NCI-H446 treated with DMSO at 0.1 percent for 48 hours (cell line): ENCODE measurements at regions not wholly inside any gene's neighbourhood (a gene's known extent, or its start where the extent isn't known, plus 50 kb on each side); places are given as distances from the start of the nearest gene placed in this dataset.
"Not testable (repeated sequence)": the region's sequence is repeated elsewhere in the genome, so short reads cannot be mapped to it uniquely, and the experiment has no call there.

Experiments used
- DNase-seq: peaks from one replicate; lab custom pipeline; 2025; lab: John Stamatoyannopoulos, UW

DNA sequence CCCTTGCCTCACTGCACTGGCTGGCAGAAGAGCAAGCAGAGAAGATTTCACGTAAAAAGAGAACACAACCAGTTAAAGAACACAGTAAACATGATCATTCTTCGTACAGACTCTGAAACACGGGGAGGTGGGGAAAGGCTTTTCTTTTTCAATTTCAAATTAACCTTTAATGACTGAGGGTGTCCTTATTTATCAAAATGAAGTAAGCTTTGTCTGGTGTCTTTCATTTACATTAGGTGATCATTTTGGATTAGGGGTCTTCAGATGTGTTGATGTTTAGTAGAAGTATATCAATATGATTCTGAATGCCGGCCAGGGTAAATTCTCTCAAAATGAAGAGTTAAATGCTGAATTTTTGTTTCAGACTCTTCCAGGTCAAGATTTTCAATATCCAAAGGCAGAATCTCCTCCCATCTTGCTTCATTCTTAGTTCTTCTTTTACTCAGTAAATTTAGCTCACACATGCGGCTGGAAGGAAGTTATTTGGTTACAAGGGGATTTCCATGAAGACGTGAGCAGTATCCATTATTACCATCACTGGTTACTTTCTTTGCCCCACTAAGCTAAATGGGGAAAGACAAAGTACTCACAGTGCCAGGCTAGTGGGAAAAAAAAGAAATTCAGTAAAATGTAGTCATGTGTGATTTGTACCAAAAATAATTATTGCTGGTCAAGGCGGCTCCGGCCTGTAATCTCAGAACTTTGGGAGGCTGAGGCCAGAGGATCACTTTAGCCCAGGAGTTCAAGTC lies 272.2 kb upstream of the NR2F2 start:
- DNase-seq: no peak

DNA sequence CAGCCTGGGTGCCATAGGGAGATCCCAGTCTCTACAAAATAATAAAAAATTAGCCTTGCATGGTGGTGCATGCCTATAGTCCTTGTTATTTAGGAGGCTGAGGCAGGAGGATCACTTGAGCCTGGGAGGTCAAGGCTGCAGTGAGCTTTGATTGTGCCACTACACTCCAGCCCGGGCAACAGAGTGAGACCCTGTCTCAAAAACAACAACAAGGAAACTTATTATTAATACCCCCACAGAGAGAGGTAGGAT lies 271.7 kb upstream of the NR2F2 start:
- DNase-seq: not testable (repeated sequence)

DNA sequence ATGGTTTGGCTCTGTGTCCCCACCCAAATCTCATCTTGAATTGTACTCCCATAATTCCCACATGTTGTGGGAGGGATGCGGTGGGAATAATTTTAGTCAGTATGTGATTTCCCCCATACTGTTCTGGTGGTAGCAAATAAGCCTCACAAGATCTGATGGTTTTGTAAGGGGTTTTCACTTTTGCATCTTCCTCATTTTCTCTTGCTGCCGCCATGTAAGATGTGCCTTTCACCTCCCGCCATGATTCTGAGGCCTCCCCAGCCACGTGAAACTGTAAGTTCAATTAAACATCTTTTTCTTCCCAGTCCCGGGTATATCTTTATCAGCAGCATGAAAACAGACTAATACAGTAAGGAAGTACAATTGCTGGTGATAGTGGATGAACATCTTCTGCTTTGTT lies 269.9 kb upstream of the NR2F2 start:
- DNase-seq: not testable (repeated sequence)

DNA sequence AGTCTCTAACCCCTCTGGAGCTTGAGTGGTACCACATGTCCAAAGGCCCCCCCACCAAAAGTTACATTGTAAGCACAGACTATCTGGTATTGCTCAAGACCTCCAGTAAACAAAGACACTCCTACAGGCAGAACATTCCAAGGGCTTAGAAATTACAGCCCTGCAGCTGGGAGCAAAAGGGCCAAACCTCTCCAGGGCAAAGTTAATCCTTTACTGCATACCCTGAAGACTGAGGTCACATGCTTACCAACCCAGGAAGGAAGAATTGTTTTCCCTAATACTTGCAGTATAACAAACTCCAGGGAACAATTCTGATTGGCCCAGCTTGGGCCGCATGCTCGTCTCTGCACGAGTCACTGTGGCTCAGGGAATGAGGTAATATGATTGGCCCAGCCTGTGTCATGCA lies 266.1 kb upstream of the NR2F2 start:
- DNase-seq: no peak

DNA sequence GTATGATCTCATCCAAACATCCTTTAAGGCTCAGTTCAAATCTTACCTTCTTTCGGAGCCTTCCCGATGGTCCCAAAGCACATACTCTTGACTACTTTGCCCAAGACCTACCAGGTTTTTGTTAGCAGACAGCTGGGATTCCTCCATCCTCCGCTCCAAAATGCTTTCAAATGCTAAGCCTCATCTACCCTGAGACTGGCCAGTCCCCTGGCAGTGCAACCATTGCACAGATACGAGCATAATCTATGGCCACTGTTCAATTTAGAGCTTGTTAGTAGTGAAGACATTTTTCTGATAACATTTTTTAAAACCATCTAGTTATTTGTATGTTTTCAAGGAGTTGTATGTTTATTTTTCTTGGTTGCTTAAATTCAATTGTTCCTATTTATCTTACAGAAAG lies 264.4 kb upstream of the NR2F2 start:
- DNase-seq: no peak

- DNase-seq: no peak
Measured at GRCh38 chr15:96066852-96067495, 263.5 kb upstream of the NR2F2 start.

DNA sequence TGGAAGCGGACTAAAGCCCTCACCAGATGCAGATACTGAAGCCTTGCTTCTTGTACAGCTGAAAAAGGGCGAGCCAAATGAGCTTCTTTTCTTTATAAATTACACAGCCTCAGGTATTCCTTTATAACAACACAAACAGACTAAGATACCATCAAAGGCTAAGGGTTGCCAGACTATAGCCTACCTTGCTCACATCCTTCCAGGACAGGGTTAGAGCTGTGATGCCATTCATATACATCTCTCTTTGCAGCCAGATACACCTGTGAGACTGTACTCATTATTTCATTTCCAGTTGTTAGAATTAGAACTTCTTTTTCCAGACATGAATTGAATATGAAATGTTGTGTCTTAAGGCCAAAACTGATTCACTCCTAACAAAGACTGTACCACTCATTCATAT lies 262.8 kb upstream of the NR2F2 start:
- no peak for DNase-seq

DNA sequence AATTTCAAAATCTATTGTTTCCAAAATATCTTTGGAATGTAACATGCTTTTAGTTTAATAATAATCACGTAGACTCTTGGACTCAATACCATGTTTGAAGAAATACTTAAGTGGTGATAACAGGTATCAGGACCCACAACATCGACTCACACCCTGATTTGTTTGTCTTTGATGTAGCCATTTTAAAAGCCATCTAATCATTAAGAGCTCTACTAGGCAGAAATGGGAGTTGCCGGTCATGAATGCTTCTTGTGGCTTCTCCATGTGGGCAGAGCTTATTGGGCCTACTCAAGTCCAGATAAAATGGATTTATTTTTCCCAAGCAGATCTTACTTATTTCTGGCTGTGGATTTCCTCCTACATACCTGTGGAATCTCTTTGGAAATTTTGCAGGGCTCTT lies 261.6 kb upstream of the NR2F2 start:
- DNase-seq: no peak

DNA sequence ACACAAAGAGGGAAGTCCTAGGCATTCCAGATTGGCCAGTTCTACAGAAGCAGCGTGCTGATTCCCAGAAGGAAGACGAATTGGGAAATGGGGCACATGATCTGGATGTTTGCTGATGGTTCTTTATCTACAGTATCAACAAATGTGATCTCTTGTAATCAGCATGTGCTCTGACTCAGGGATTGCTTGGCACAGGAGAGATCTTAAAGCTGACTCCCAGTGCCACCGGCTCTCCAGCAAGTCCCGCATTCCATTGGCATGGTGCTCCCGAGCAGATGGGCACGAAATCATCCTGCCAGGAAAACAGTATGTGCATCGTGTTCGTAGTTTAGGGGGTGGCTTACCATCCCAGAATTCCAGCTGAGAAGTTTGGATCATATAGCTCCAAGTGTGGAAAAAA lies 259.9 kb upstream of the NR2F2 start:
- no peak for DNase-seq

GRCh38 chr15:96072821-96073220 lies 257.7 kb upstream of the NR2F2 start:
- no peak for DNase-seq

- DNase-seq: no peak
Measured at GRCh38 chr15:96073908-96074307, 256.6 kb upstream of the NR2F2 start.

- DNase-seq: no peak
Measured at GRCh38 chr15:96075895-96076294, 254.6 kb upstream of the NR2F2 start.

- DNase-seq: no peak
Measured at GRCh38 chr15:96076350-96076749, 254.2 kb upstream of the NR2F2 start.

- DNase-seq: no peak
Measured at GRCh38 chr15:96079041-96079440, 251.5 kb upstream of the NR2F2 start.

GRCh38 chr15:96079882-96080281 lies 250.6 kb upstream of the NR2F2 start:
- no peak for DNase-seq

- DNase-seq: no peak
Measured at GRCh38 chr15:96086164-96086563, 244.3 kb upstream of the NR2F2 start.

- DNase-seq: no peak
Measured at GRCh38 chr15:96087180-96087884, 243.2 kb upstream of the NR2F2 start.

- DNase-seq: no peak
Measured at GRCh38 chr15:96088650-96089049, 241.8 kb upstream of the NR2F2 start.

- no peak for DNase-seq
Measured at GRCh38 chr15:96089405-96090058, 241.0 kb upstream of the NR2F2 start.

DNA sequence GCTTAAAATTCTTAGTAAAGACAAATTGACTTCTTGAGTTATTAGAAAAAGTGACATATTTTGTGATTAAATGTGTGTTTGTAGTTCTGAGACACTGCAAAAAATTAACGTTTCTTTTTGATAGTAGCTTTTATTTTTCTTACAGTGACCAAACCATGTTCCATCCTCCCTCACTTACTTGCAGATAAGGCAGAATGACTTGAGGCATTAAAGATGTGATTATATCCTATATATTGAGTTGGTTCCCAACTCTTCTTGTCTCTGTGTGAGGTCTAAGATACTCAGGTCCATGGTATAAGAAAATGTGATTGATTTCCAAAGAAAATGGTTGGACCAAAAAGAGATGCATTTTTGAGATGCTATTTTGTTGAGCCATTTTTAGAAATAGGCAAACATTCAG lies 238.3 kb upstream of the NR2F2 start:
- no peak for DNase-seq

DNA sequence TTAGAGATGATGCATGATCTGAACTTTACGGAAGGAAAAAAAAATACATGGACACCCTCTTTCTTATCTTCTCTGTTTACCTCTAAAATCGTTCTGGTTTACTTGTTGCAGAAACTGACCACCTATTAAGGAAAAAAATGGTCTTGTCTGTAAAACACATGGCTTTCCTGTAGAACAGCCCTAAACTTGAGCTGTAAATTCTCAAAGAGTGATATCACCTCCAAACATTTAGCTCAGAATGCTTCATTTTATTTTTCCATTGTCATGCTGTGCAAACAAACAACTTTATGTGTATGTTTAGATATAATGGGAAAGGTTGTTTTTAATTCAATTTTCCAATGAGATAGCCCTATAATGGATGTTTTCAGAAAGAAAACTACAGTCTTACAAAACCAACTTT lies 237.4 kb upstream of the NR2F2 start:
- DNase-seq: no peak

DNA sequence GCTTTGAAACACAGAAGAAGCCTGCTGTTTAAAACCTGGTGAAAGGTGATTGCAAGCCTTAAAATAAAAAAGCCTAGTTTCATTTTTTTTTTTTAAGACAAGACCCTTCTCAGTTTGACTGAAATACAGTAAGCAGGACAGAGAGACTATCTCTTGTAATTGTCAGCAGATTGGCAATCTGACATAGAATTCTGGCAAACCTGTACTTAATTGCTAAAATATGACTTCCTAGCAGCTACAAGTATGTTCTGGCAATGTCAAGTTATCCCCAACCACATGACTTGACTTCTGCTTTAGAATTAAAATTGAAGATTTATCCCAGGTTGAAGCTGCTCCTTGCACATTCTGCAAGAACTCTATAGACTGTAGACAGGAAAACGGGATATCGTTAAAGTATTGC lies 232.8 kb upstream of the NR2F2 start:
- DNase-seq: no peak

DNA sequence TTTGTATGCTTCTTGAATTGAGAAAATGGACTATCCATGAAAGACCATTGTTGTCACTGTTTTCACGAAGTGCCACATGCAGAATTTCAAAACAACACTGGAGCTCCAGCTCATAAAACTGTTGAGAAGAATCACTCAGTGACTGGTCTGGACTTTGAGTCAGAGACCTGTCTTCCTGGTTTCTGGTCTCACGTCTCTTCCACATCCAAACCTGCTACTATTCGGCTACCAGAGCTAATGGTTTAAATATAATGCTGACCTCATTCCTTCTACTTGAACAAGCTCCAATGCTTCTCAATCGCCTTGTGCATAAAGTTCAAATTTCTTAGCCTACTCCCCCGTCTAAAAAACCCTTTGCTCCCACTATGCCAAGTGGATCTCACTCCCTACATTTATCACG lies 227.9 kb upstream of the NR2F2 start:
- no peak for DNase-seq
